Right cardiac atrium (tissue), 5 donors: ENCODE measurements at regions not wholly inside any gene's neighbourhood (a gene's known extent, or its start where the extent isn't known, plus 50 kb on each side); places are given as distances from the start of the nearest gene placed in this dataset.

Experiments
- ATAC-seq, 2 donors: fragments of 200-7000 bp; cut with Tn5 transposase; one replicate each; pipeline versions ENCODE4 v1.8.0 to v1.9.1; 2020; ENCODE audit warnings: moderate library complexity in 2 of 2, mild to moderate bottlenecking in 1 of 2
- DNase-seq, 3 donors: peaks; one replicate each; pipeline ENCODE4 v3.0.0-alpha.2; 2020
- H3K27ac ChIP-seq: one replicate; pipeline ENCODE4 v1.5.1; 2013; ENCODE audit warnings: mild to moderate bottlenecking, low read length, control low read depth, moderate library complexity
- H3K27me3 ChIP-seq: one replicate; pipeline ENCODE4 v1.6.1; 2013; ENCODE audit not compliant: control insufficient read depth, insufficient read depth
- H3K4me1 ChIP-seq: one replicate; pipeline ENCODE4 v1.6.1; 2013; ENCODE audit warnings: low read length; ENCODE audit not compliant: control insufficient read depth, insufficient read depth
- H3K4me3 ChIP-seq: one replicate; pipeline ENCODE4 v1.5.1; 2013; ENCODE audit warnings: low read length, control low read depth
- H3K9me3 ChIP-seq: one replicate; pipeline ENCODE4 v1.6.1; 2013; ENCODE audit warnings: low read length; ENCODE audit not compliant: control insufficient read depth
- WGBS: extraction: QIAGEN DNeasy Blood & Tissue Kit; methylation state at CpG from one replicate; pipeline ENCODE4 v1.1.7; 2013; 5-methylcytosine and 5-hydroxymethylcytosine counted together
- intact Hi-C, 4 donors: fragments of 100-400 bp; cut with DNase I; formaldehyde crosslinking; loops; one replicate each; pipeline versions ENCODE4 v1.11.0 to v1.14.0; 2022 to 2023
- microRNA-seq, 2 donors: library from miRNA; unstranded; fragments of <30 nt; microRNA quantifications; one replicate each; pipeline ENCODE4 v1.2.0, GENCODE V29; 2020 to 2021
- donor health status: healthy with polysubstance abuse.
- donor health status: DM: no; HTN: yes; CAD: no.
- donor health status: DM: no; HTN: no; CAD: no.
- donor health status: DM: no; HTN: yes; CAD: no; lungs with severe emphysema.
- donor health status: DM: yes; HTN: yes; CAD: no.

DNA sequence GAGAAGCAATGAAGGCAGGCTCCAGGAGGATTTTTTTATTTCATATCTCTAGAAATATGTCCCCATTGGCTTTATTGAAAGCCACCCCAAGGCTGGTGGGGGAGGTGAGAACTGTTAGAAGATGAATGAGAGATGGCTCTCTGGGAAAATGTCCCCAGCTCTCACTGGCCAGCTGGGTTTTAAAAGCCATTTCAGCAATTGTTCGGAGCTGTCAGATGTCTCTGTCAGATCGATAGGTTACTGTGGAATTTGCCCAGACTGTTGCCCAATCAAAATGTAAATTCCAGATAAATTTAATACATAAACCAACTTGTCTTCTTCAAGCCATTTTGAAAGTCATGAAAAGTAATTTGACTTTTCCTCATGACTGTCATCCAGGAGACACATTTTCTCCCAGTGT lies 67.0 kb upstream of the BRINP1 start:
- H3K9me3 ChIP-seq = no peaks in the 10 kb centered on the region
- no peak overlapping the region for H3K27ac ChIP-seq
- no peaks in the 10 kb centered on the region for H3K4me1 ChIP-seq
- ATAC-seq = no peak
- no peak overlapping the region for H3K4me3 ChIP-seq
- intact Hi-C loops = no loop called here
- DNase-seq = no peak
- 82% methylated on average over 2 of the region's 2 CpGs for WGBS
- no peaks in the 10 kb centered on the region for H3K27me3 ChIP-seq

DNA sequence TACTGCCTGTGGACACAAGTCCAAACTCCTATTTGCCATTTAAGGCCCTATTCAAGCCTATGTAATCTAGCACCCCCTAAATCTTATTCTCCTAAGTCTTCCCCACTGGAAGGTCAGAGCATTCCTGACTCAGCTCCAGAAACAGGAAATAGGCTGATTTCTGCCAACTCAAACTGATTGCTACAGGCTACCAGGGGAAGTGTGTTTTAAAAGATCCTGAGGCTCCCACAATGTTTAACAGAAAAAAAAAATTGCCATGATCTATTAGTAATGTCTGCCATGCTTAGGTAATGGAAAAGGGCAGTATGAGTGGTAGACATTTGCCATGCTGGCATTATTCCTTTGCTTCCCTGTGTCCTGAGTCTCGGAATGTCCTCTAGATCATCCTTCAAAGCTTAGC lies 65.8 kb upstream of the BRINP1 start:
- Histone ChIP-seq H3K27ac (no peak overlapping the region), H3K27me3 (no peaks in the 10 kb centered on the region), H3K9me3 (no peaks in the 10 kb centered on the region), H3K4me1 (no peaks in the 10 kb centered on the region), H3K4me3 (no peak overlapping the region)
- DNase-seq (no peak), ATAC-seq (no peak)
- intact Hi-C loops = no loop called here
- 65% methylated on average over 1 of the region's 1 CpG for WGBS

DNA sequence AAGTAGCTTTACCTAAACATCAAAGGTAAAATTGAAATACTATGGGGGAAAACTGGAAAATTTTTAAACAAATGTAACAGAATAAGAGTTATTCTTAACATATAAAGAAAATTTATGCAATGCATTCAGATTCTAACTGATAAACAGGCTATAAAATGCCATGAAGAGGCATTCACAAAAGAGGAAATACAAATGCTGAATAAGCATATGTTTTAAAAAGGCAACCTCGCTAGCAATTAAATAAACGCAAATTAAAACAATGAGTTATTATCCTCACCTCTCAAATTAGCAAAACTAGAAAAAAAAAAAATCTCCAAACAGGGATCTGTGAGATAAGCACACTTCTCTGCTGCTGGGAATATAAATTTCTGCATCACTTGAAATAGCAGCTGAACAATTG lies 63.2 kb upstream of the BRINP1 start:
- no peak for ATAC-seq
- Histone ChIP-seq H3K27ac (no peak overlapping the region), H3K4me1 (no peaks in the 10 kb centered on the region), H3K9me3 (no peaks in the 10 kb centered on the region), H3K4me3 (no peak overlapping the region), H3K27me3 (no peaks in the 10 kb centered on the region)
- WGBS = 68% methylated on average over 2 of the region's 2 CpGs
- intact Hi-C loops = no loop called here
- DNase-seq = no peak

DNA sequence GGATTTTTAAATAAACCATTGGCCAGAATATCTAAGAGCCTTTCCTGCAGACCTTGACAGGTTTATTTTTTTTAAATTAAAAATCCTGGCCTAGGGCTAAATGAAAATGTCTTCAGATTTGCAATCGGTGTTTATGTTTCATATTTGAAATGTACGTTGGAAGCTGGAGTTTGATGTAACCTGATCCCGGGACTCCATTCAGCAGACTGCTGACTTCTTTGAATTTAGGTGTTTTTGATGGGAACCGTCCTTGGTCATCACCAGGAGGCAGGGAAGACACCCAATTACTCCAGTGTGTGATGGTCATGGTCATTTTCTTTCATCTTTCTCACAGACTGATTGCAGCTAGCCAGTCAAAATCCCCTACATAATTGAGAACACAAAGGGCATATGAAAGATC lies 60.1 kb upstream of the BRINP1 start:
- Histone ChIP-seq H3K27ac (no peak overlapping the region), H3K4me3 (no peak overlapping the region), H3K4me1 (no peaks in the 10 kb centered on the region), H3K27me3 (no peaks in the 10 kb centered on the region), H3K9me3 (no peaks in the 10 kb centered on the region)
- ATAC-seq = no peak
- intact Hi-C loops = no loop called here
- no peak for DNase-seq
- WGBS = 75% methylated on average over 4 of the region's 4 CpGs

DNA sequence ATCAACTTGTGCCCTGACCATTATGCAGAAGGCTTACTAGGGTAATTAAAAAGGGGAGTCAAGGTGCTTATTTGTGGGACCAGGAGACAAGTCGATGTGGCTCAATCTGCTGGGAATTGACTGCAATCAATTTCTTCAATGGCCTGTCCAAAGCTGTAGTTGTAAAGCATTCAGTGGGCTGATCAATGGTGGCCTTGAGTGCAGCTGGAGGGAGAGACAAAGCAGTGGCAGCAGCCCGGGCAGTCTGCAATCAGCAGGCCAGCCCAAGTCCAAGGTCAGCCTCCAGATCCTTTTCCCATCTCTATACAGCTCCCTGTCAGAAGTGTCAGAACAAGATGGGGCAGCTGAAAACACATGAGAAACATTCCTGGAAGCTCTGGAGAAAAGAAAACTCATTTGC lies 51.0 kb upstream of the BRINP1 start:
- no peaks in the 10 kb centered on the region for H3K9me3 ChIP-seq
- H3K4me1 ChIP-seq = no peaks in the 10 kb centered on the region
- intact Hi-C loops = no loop called here
- no peak for DNase-seq
- H3K4me3 ChIP-seq = no peak overlapping the region
- no peak for ATAC-seq
- 64% methylated on average over 2 of the region's 2 CpGs for WGBS
- no peaks in the 10 kb centered on the region for H3K27me3 ChIP-seq
- H3K27ac ChIP-seq = no peak overlapping the region

Small RNA genes lying in the stretch of these regions (microRNA-seq; reads per million reads assigned to microRNA genes)
- gene MIR147A = 0 reads per million in 2 donors
